Neural progenitor cell (in vitro differentiated cells): ENCODE measurements at regions not wholly inside any gene's neighbourhood (a gene's known extent, or its start where the extent isn't known, plus 50 kb on each side); places are given as distances from the start of the nearest gene placed in this dataset.

Experiments used
- DNase-seq: peaks from one replicate; pipeline ENCODE4 v3.0.0-alpha.2; 2016; ENCODE audit warnings: low spot score
- H2AFZ ChIP-seq: fragments of 200-600 bp; sonication (generic); replicated peaks from 2 replicates; pipeline ENCODE4 v1.6.1; 2016; ENCODE audit warnings: antibody characterized with exemption
- H3F3A ChIP-seq: fragments of 200-600 bp; sonication (generic); 2 replicates; pipeline ENCODE4 v1.6.1; 2016; ENCODE audit warnings: antibody characterized with exemption, low read depth
- H3K27ac ChIP-seq: fragments of 200-600 bp; sonication (generic); 2 replicates; pipeline ENCODE4 v1.5.1; 2016; ENCODE audit warnings: mild to moderate bottlenecking
- H3K27me3 ChIP-seq: fragments of 200-600 bp; sonication (generic); 2 replicates; pipeline ENCODE4 v1.6.1; 2016; ENCODE audit warnings: mild to moderate bottlenecking, moderate library complexity
- H3K36me3 ChIP-seq: fragments of 200-600 bp; sonication (generic); 2 replicates; pipeline ENCODE4 v1.5.1; 2016
- H3K4me1 ChIP-seq: fragments of 200-600 bp; sonication (generic); 2 replicates; pipeline ENCODE4 v1.6.1; 2016; ENCODE audit warnings: mixed run types
- H3K4me2 ChIP-seq: fragments of 200-600 bp; sonication (generic); 2 replicates; pipeline ENCODE4 v1.6.1; 2016
- H3K4me3 ChIP-seq: fragments of 200-600 bp; sonication (generic); 2 replicates; pipeline ENCODE4 v1.5.1; 2016
- H3K79me2 ChIP-seq: fragments of 200-600 bp; sonication (generic); 2 replicates; pipeline ENCODE4 v1.6.1; 2016; ENCODE audit warnings: low read depth
- H3K9ac ChIP-seq: fragments of 200-600 bp; sonication (generic); 2 replicates; pipeline ENCODE4 v1.6.1; 2016
- H3K9me3 ChIP-seq: fragments of 200-600 bp; sonication (generic); 2 replicates; pipeline ENCODE4 v1.5.1; 2016; ENCODE audit warnings: low read depth
- H4K20me1 ChIP-seq: fragments of 200-600 bp; sonication (generic); 2 replicates; pipeline ENCODE4 v1.6.1; 2016; ENCODE audit warnings: low read depth
- H3K27ac Mint-ChIP-seq: 3 replicates; pipeline ENCODE4 v1.8.0; 2021; ENCODE audit warnings: mixed read lengths
- H3K27me3 Mint-ChIP-seq: 2 replicates; pipeline ENCODE4 v1.8.0; 2022; ENCODE audit warnings: low read depth, mild to moderate bottlenecking, inconsistent platforms, moderate library complexity, mixed read lengths; ENCODE audit not compliant: insufficient read depth
- H3K36me3 Mint-ChIP-seq: 3 replicates; pipeline ENCODE4 v1.8.0; 2021; ENCODE audit warnings: mixed read lengths
- H3K4me1 Mint-ChIP-seq: 3 replicates; pipeline ENCODE4 v1.8.0; 2021; ENCODE audit warnings: mixed read lengths
- H3K4me3 Mint-ChIP-seq: 3 replicates; pipeline ENCODE4 v1.8.0; 2021; ENCODE audit warnings: mild to moderate bottlenecking, moderate library complexity, mixed read lengths
- H3K9me3 Mint-ChIP-seq: 3 replicates; pipeline ENCODE4 v1.8.0; 2020; ENCODE audit warnings: mixed read lengths
- CTCF ChIP-seq: fragments of 200-600 bp; sonication (generic); IDR thresholded peaks from 2 replicates; pipeline ENCODE4 v1.5.1; 2017; ENCODE audit warnings: antibody characterized with exemption, mild to moderate bottlenecking
- EZH2 ChIP-seq: fragments of 200-600 bp; sonication (generic); IDR thresholded peaks from 2 replicates; pipeline ENCODE4 v1.6.1; 2017; ENCODE audit warnings: antibody characterized with exemption, mild to moderate bottlenecking, moderate library complexity
- EZH2phosphoT487 ChIP-seq: fragments of 200-600 bp; sonication (generic); IDR thresholded peaks from 2 replicates; pipeline ENCODE4 v1.6.1; 2017; ENCODE audit warnings: antibody characterized with exemption

GRCh38 chr3:168617658-168618057, 521.9 kb upstream of the GOLIM4 start:
- TF ChIP-seq EZH2phosphoT487 (no peak), EZH2 (no peak), CTCF (no peak)
- H3K27ac Mint-ChIP-seq, result no peak overlapping the region
- H3K27me3 Mint-ChIP-seq, result peaks cover 2% of the 10 kb centered on the region
- H3K9me3 Mint-ChIP-seq, result no peaks in the 10 kb centered on the region
- H3K4me3 Mint-ChIP-seq, result no peak overlapping the region
- Histone ChIP-seq H3K27ac (no peak overlapping the region), H3K4me2 (peak overlapping the region; percentile 63), H2AFZ (no peak overlapping the region), H3K9ac (no peak overlapping the region), H3F3A (peaks cover 15% of the 10 kb centered on the region), H3K27me3 (no peaks in the 10 kb centered on the region), H4K20me1 (no peaks in the 10 kb centered on the region), H3K79me2 (no peaks in the 10 kb centered on the region), H3K4me3 (no peak overlapping the region), H3K9me3 (no peaks in the 10 kb centered on the region), H3K4me1 (peaks cover 54% of the 10 kb centered on the region), H3K36me3 (no peaks in the 10 kb centered on the region)
- DNase-seq, result no peak
- peaks cover 4% of the 10 kb centered on the region for H3K36me3 Mint-ChIP-seq
- H3K4me1 Mint-ChIP-seq, result peaks cover 45% of the 10 kb centered on the region

GRCh38 chr3:168616915-168617314, 521.2 kb upstream of the GOLIM4 start:
- peaks cover 15% of the 10 kb centered on the region for H3F3A ChIP-seq
- H2AFZ ChIP-seq, result no peak overlapping the region
- H3K36me3 ChIP-seq, result no peaks in the 10 kb centered on the region
- H3K4me3 ChIP-seq, result no peak overlapping the region
- no peak for TF ChIP-seq CTCF
- TF ChIP-seq EZH2, result no peak
- no peak for TF ChIP-seq EZH2phosphoT487
- peak overlapping the region; percentile 52 for H3K27ac Mint-ChIP-seq
- DNase-seq, result peak; percentile 36
- H4K20me1 ChIP-seq, result no peaks in the 10 kb centered on the region
- H3K9ac ChIP-seq, result no peak overlapping the region
- H3K27me3 ChIP-seq, result no peaks in the 10 kb centered on the region
- no peaks in the 10 kb centered on the region for H3K79me2 ChIP-seq
- peaks cover 45% of the 10 kb centered on the region for H3K4me1 Mint-ChIP-seq
- peaks cover 2% of the 10 kb centered on the region for H3K27me3 Mint-ChIP-seq
- H3K4me1 ChIP-seq, result peaks cover 54% of the 10 kb centered on the region
- H3K9me3 Mint-ChIP-seq, result no peaks in the 10 kb centered on the region
- H3K27ac ChIP-seq, result no peak overlapping the region
- peak overlapping the region; percentile 63 for H3K4me2 ChIP-seq
- no peak overlapping the region for H3K4me3 Mint-ChIP-seq
- H3K9me3 ChIP-seq, result no peaks in the 10 kb centered on the region
- peaks cover 4% of the 10 kb centered on the region for H3K36me3 Mint-ChIP-seq

GRCh38 chr3:168615493-168616020, 519.8 kb upstream of the GOLIM4 start:
- H3K4me2 ChIP-seq, result peak overlapping the region; percentile 53
- H3K36me3 ChIP-seq, result no peaks in the 10 kb centered on the region
- H3K27me3 Mint-ChIP-seq, result peaks cover 2% of the 10 kb centered on the region
- no peaks in the 10 kb centered on the region for H3K27me3 ChIP-seq
- H3K9ac ChIP-seq, result no peak overlapping the region
- DNase-seq, result no peak
- no peak overlapping the region for H2AFZ ChIP-seq
- H3K9me3 ChIP-seq, result no peaks in the 10 kb centered on the region
- H3K4me3 ChIP-seq, result no peak overlapping the region
- no peak overlapping the region for H3K27ac Mint-ChIP-seq
- H3F3A ChIP-seq, result peaks cover 15% of the 10 kb centered on the region
- peaks cover 4% of the 10 kb centered on the region for H3K36me3 Mint-ChIP-seq
- H3K27ac ChIP-seq, result peak overlapping the region; percentile 75
- H4K20me1 ChIP-seq, result no peaks in the 10 kb centered on the region
- no peaks in the 10 kb centered on the region for H3K9me3 Mint-ChIP-seq
- peaks cover 43% of the 10 kb centered on the region for H3K4me1 Mint-ChIP-seq
- H3K4me3 Mint-ChIP-seq, result no peak overlapping the region
- no peaks in the 10 kb centered on the region for H3K79me2 ChIP-seq
- no peak for TF ChIP-seq EZH2
- no peak for TF ChIP-seq CTCF
- TF ChIP-seq EZH2phosphoT487, result no peak
- peaks cover 54% of the 10 kb centered on the region for H3K4me1 ChIP-seq
